SK-N-SH (cell line): ENCODE measurements at regions not wholly inside any gene's neighbourhood (a gene's known extent, or its start where the extent isn't known, plus 50 kb on each side); places are given as distances from the start of the nearest gene placed in this dataset.

ENCODE experiments used
- CTCF ChIA-PET: fragments of 300-600, 350-600 bp; formaldehyde crosslinking; extraction: SDS; loops from one replicate; lab custom pipeline; 2021; lab: Yijun Ruan, JAX
- POLR2A ChIA-PET: fragments of 350-600 bp; sonication (Branson Sonifier 250); formaldehyde crosslinking; extraction: SDS; loops from one replicate; lab custom pipeline; 2020; ENCODE audit warnings: antibody characterized with exemption, inconsistent platforms; lab: Yijun Ruan, JAX
- DNase-seq: peaks from one replicate; pipeline ENCODE4 v3.0.0; 2012
- H2AFZ ChIP-seq: fragments of 200-600 bp; sonication (generic); 2 replicates; pipeline ENCODE4 v1.8.1; 2016; ENCODE audit warnings: antibody characterized with exemption, mild to moderate bottlenecking, low read depth
- H3F3A ChIP-seq: fragments of 200-600 bp; sonication (generic); replicated peaks from 2 replicates; pipeline ENCODE3; 2016; ENCODE audit warnings: antibody characterized with exemption, mild to moderate bottlenecking; ENCODE audit not compliant: insufficient read depth
- H3K27ac ChIP-seq, 2 experiments: fragments of 200-500 bp in 1 of 2; fragments of 200-600 bp in 1 of 2; sonication (Bioruptor generic) in 1 of 2; sonication (generic), shearing (Covaris generic) in 1 of 2; 2 replicates each; pipeline versions ENCODE4 v1.5.1 to v1.6.1; 2014 to 2016; ENCODE audit warnings: low read depth in 2 of 2, inconsistent platforms in 1 of 2, low read length in 1 of 2, mild to moderate bottlenecking in 1 of 2, mixed read lengths in 1 of 2
- H3K27me3 ChIP-seq: fragments of 200-600 bp; sonication (generic), shearing (Covaris generic); 2 replicates; pipeline ENCODE4 v1.6.1; 2016; ENCODE audit warnings: mixed run types; ENCODE audit not compliant: insufficient read depth
- H3K36me3 ChIP-seq, 2 experiments: fragments of 200-500 bp in 1 of 2; fragments of 200-600 bp in 1 of 2; sonication (Bioruptor generic) in 1 of 2; sonication (generic) in 1 of 2; replicated peaks in 1 of 2; 2 replicates each; pipeline versions ENCODE3 to v1.5.1; 2014 to 2016; ENCODE audit warnings: low read length in 1 of 2, mild to moderate bottlenecking in 1 of 2; ENCODE audit not compliant: insufficient read depth in 2 of 2, control insufficient read depth in 1 of 2
- H3K4me1 ChIP-seq, 2 experiments: fragments of 200-500 bp in 1 of 2; fragments of 200-600 bp in 1 of 2; sonication (Bioruptor generic) in 1 of 2; sonication (generic), shearing (Covaris generic) in 1 of 2; 2 replicates each; pipeline versions ENCODE4 v1.5.1 to v1.6.1; 2014 to 2016; ENCODE audit warnings: low read depth in 1 of 2, low read length in 1 of 2, mixed run types in 1 of 2; ENCODE audit not compliant: insufficient read depth in 2 of 2, control insufficient read depth in 1 of 2
- H3K4me2 ChIP-seq: fragments of 200-600 bp; sonication (generic), shearing (Covaris generic); 2 replicates; pipeline ENCODE4 v1.6.1; 2017; ENCODE audit warnings: mixed run types
- H3K4me3 ChIP-seq, 2 experiments: fragments of 200-500 bp in 1 of 2; fragments of 200-600 bp in 1 of 2; sonication (Bioruptor generic) in 1 of 2; sonication (generic), shearing (Covaris generic) in 1 of 2; 2 replicates each; pipeline versions ENCODE4 v1.5.1 to v1.8.1; 2014 to 2016; ENCODE audit warnings: low read depth in 2 of 2, inconsistent platforms in 1 of 2, low read length in 1 of 2, mild to moderate bottlenecking in 1 of 2, mixed read lengths in 1 of 2, moderate library complexity in 1 of 2
- H3K79me2 ChIP-seq: fragments of 200-600 bp; sonication (generic); 2 replicates; pipeline ENCODE4 v1.8.1; 2017; ENCODE audit warnings: mild to moderate bottlenecking; ENCODE audit not compliant: insufficient read depth
- H3K9ac ChIP-seq: fragments of 200-600 bp; sonication (generic); 2 replicates; pipeline ENCODE4 v1.6.1; 2017; ENCODE audit warnings: mixed run types
- H3K9me2 ChIP-seq: fragments of 200-600 bp; sonication (generic); 2 replicates; pipeline ENCODE4 v1.6.1; 2017; ENCODE audit warnings: mixed run types
- H3K9me3 ChIP-seq: fragments of 200-600 bp; sonication (generic); 2 replicates; pipeline ENCODE4 v1.6.1; 2017; ENCODE audit warnings: mixed run types, mild to moderate bottlenecking, moderate library complexity
- H4K20me1 ChIP-seq: fragments of 200-600 bp; sonication (generic); 2 replicates; pipeline ENCODE4 v1.6.1; 2017; ENCODE audit warnings: mild to moderate bottlenecking, mixed run types; ENCODE audit not compliant: insufficient read depth
- CHD2 ChIP-seq: fragments of 150-350 bp; IDR thresholded peaks from 2 replicates; pipeline ENCODE4 v1.6.1; 2018; ENCODE audit warnings: low read length; ENCODE audit not compliant: partially characterized antibody
- ELF1 ChIP-seq: IDR thresholded peaks from 2 replicates; pipeline ENCODE4 v1.4.0; 2012
- EP300 ChIP-seq, 2 experiments: IDR thresholded peaks; 2 replicates each; pipeline versions ENCODE4 v1.4.0 to v1.6.1; 2012; ENCODE audit warnings: borderline replicate concordance in 1 of 2, low read depth in 1 of 2, low read length in 1 of 2
- EZH2phosphoT487 ChIP-seq: fragments of 200-600 bp; sonication (generic); IDR thresholded peaks from 2 replicates; pipeline ENCODE4 v1.6.1; 2017; ENCODE audit warnings: low read depth, mixed run types, mild to moderate bottlenecking, antibody characterized with exemption, moderate library complexity, borderline replicate concordance
- FOXM1 ChIP-seq: IDR thresholded peaks from 2 replicates; pipeline ENCODE4 v1.4.0; 2012; ENCODE audit warnings: low read depth, mild to moderate bottlenecking
- GABPA ChIP-seq: IDR thresholded peaks from 2 replicates; pipeline ENCODE4 v1.4.0; 2012; ENCODE audit warnings: low read depth, mild to moderate bottlenecking
- GATA2 ChIP-seq: sonication (generic); formaldehyde crosslinking; IDR thresholded peaks from 2 replicates; pipeline ENCODE4 v1.5.0; 2020; ENCODE audit warnings: mild to moderate bottlenecking, missing genetic modification reagents
- MEF2A ChIP-seq: IDR thresholded peaks from 2 replicates; pipeline ENCODE4 v1.4.0; 2012; ENCODE audit warnings: low read depth, borderline replicate concordance
- MXI1 ChIP-seq: IDR thresholded peaks from 2 replicates; pipeline ENCODE4 v1.6.1; 2012; ENCODE audit warnings: mild to moderate bottlenecking, low read depth, low read length, improper control_type of control experiment
- NFIC ChIP-seq: IDR thresholded peaks from 2 replicates; pipeline ENCODE4 v1.4.0; 2012; ENCODE audit warnings: borderline replicate concordance
- NRF1 ChIP-seq: IDR thresholded peaks from 2 replicates; pipeline ENCODE4 v1.6.1; 2012; ENCODE audit warnings: low read depth, mild to moderate bottlenecking, low read length
- POLR2AphosphoS5 ChIP-seq: IDR thresholded peaks from 2 replicates; pipeline ENCODE4 v1.6.1; 2012; ENCODE audit warnings: low read depth, low read length
- RCOR1 ChIP-seq: fragments of 150-350 bp; IDR thresholded peaks from 2 replicates; pipeline ENCODE4 v1.6.1; 2017; ENCODE audit warnings: antibody characterized with exemption, low read length
- RFX5 ChIP-seq: IDR thresholded peaks from 2 replicates; pipeline ENCODE4 v1.6.1; 2012; ENCODE audit warnings: mild to moderate bottlenecking, improper control_type of control experiment, low read length
- RXRA ChIP-seq: IDR thresholded peaks from 2 replicates; pipeline ENCODE4 v1.4.0; 2012; ENCODE audit warnings: low read depth, mild to moderate bottlenecking, borderline replicate concordance
- SIN3A ChIP-seq: IDR thresholded peaks from 2 replicates; pipeline ENCODE4 v1.6.1; 2012; ENCODE audit warnings: low read depth, mild to moderate bottlenecking, low read length, moderate library complexity, borderline replicate concordance
- SMC3 ChIP-seq: IDR thresholded peaks from 2 replicates; pipeline ENCODE4 v1.6.1; 2012; ENCODE audit warnings: low read depth, low read length, improper control_type of control experiment
- TCF12 ChIP-seq: IDR thresholded peaks from 2 replicates; pipeline ENCODE4 v1.4.0; 2012
- TEAD4 ChIP-seq: IDR thresholded peaks from 2 replicates; pipeline ENCODE4 v1.4.0; 2012; ENCODE audit warnings: mild to moderate bottlenecking, borderline replicate concordance; ENCODE audit not compliant: insufficient read depth
- WGBS: methylation state at CpG from one replicate; pipeline ENCODE4 v1.1.6; 2017; ENCODE audit warnings: low lambda C conversion rate; 5-methylcytosine and 5-hydroxymethylcytosine counted together
- TF ChIP-seq, protein P1 (sequence below): IDR thresholded peaks from 2 replicates; pipeline ENCODE4; 2012
- TF ChIP-seq, protein P2 (sequence below): IDR thresholded peaks from 2 replicates; pipeline ENCODE4 v1.4.0; 2012; ENCODE audit warnings: low read depth
- TF ChIP-seq, protein P3 (sequence below): fragments of 150-350 bp; IDR thresholded peaks from 2 replicates; pipeline ENCODE4 v1.6.1; 2016; ENCODE audit warnings: mild to moderate bottlenecking, low read depth, low read length
- TF ChIP-seq, protein P4 (sequence below): fragments of 150-350 bp; IDR thresholded peaks from 2 replicates; pipeline ENCODE4 v1.6.1; 2017; ENCODE audit warnings: antibody characterized with exemption, low read length, low read depth, borderline replicate concordance

DNA sequence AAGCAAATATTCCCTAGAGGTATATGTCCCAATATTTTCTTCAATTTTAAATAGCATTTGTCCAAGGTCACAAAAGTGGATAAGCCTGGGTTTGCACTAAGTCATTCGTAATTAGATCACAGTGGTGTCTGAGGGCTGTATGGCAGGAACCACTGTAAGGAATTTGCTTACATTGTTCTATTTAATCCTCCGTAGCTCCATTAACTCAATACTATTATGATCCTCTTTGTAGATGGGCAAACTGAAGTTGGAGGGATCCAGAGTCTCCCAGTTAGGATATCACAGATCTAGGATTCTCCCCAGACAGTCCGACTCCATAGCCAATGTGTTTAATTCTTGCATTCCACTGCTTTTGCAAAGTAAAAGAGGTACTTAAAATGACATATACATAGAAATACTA, 242.7 kb upstream of the DCAF8L1 start (continued):
- TF ChIP-seq SIN3A (no peak), MEF2A (no peak), EP300 (IDR thresholded peaks at IDR 0.05; ENCODE audit: borderline replicate concordance in 1 of 2, low read depth in 1 of 2, low read length in 1 of 2) (no peak), GATA2 (CRISPR knock-in tag) (no peak), CHD2 (no peak)
- TF ChIP-seq, all 33 proteins: peak for 0

DNA sequence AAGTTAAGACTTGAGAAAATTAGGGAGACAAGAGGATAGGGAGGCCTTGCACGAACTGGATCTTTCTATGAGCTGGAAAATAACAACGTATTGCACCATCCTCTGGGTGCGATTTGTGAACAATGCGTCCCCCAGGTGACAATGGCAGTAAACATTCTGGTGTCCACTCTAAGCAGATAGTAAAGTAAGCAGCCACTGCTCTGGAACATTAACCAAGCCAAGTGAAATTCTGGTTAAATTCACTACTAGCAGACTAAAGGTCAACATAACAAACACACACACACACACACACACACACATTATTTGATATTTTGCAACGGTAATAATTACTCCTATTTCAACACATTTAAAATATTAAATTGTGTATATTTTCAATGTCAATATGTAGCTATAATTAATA, 242.2 kb upstream of the DCAF8L1 start:
- Histone ChIP-seq H3K4me1 (no peaks in the 10 kb centered on the region), H3K79me2 (no peaks in the 10 kb centered on the region), H3K9me3 (no peaks in the 10 kb centered on the region), H3K4me2 (no peak overlapping the region), H3K9ac (no peak overlapping the region), H3K27me3 (no peaks in the 10 kb centered on the region), H3K36me3 (no peaks in the 10 kb centered on the region), H3K9me2 (no peaks in the 10 kb centered on the region), H3F3A (no peaks in the 10 kb centered on the region), H3K27ac (no peak overlapping the region), H3K4me3 (no peak overlapping the region), H4K20me1 (no peaks in the 10 kb centered on the region), H2AFZ (no peak overlapping the region)
- DNase-seq: no peak
- 4% methylated on average over 5 of the region's 5 CpGs for WGBS
- ChIA-PET POLR2A (no interaction called here), CTCF (no interaction called here)
- TF ChIP-seq, protein P1, sequence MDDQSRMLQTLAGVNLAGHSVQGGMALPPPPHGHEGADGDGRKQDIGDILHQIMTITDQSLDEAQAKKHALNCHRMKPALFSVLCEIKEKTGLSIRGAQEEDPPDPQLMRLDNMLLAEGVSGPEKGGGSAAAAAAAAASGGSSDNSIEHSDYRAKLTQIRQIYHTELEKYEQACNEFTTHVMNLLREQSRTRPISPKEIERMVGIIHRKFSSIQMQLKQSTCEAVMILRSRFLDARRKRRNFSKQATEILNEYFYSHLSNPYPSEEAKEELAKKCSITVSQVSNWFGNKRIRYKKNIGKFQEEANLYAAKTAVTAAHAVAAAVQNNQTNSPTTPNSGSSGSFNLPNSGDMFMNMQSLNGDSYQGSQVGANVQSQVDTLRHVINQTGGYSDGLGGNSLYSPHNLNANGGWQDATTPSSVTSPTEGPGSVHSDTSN: no peak
- TF ChIP-seq GABPA (no peak), SMC3 (no peak), MEF2A (no peak)

DNA sequence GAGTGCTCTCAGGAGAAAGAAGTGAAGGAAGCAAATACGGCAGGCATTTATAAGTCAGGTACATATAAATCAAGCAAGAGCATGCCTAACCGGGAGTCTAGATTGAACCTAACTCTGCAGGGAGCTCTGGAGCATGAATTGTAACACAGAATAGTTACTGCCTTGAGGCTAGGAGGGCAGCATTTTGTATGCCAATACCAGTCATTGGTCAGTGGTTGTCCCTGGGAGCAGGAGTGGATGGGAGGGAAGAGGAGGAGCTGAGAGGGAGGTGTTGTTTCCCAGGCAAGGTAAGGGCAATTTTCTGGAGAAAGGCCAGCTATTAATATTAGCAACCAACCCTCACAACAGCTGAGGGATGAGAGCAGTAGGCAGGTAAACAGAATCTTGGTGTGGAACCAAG, 224.7 kb upstream of the DCAF8L1 start:
- Histone ChIP-seq H3K4me1 (no peaks in the 10 kb centered on the region), H3K27me3 (no peaks in the 10 kb centered on the region), H3K4me2 (no peak overlapping the region), H3K4me3 (no peak overlapping the region), H3K36me3 (no peaks in the 10 kb centered on the region), H3K79me2 (no peaks in the 10 kb centered on the region), H3K27ac (no peak overlapping the region), H3K9me2 (no peaks in the 10 kb centered on the region), H4K20me1 (no peaks in the 10 kb centered on the region), H3K9ac (no peak overlapping the region), H2AFZ (no peak overlapping the region), H3F3A (no peaks in the 10 kb centered on the region), H3K9me3 (no peaks in the 10 kb centered on the region)
- 0% methylated on average over 2 of the region's 2 CpGs for WGBS
- ChIA-PET CTCF (no interaction called here), POLR2A (no interaction called here)
- DNase-seq: no peak
- TF ChIP-seq EP300 (IDR thresholded peaks at IDR 0.05; ENCODE audit: borderline replicate concordance in 1 of 2, low read depth in 1 of 2, low read length in 1 of 2): no peak
- no peak for TF ChIP-seq POLR2AphosphoS5
- TF ChIP-seq CHD2: no peak
- TF ChIP-seq NFIC: no peak
- no peak for TF ChIP-seq RXRA
- TF ChIP-seq EZH2phosphoT487: no peak
- TF ChIP-seq, protein P2, sequence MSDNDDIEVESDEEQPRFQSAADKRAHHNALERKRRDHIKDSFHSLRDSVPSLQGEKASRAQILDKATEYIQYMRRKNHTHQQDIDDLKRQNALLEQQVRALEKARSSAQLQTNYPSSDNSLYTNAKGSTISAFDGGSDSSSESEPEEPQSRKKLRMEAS: no peak
- no peak for TF ChIP-seq NRF1
- TF ChIP-seq, protein P3, sequence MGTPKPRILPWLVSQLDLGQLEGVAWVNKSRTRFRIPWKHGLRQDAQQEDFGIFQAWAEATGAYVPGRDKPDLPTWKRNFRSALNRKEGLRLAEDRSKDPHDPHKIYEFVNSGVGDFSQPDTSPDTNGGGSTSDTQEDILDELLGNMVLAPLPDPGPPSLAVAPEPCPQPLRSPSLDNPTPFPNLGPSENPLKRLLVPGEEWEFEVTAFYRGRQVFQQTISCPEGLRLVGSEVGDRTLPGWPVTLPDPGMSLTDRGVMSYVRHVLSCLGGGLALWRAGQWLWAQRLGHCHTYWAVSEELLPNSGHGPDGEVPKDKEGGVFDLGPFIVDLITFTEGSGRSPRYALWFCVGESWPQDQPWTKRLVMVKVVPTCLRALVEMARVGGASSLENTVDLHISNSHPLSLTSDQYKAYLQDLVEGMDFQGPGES: no peak
- no peak for TF ChIP-seq FOXM1
- no peak for TF ChIP-seq RFX5
- TF ChIP-seq RCOR1: no peak
- TF ChIP-seq ELF1: no peak
- no peak for TF ChIP-seq TCF12
- TF ChIP-seq TEAD4: no peak
- TF ChIP-seq MXI1: no peak
- TF ChIP-seq, protein P4, sequence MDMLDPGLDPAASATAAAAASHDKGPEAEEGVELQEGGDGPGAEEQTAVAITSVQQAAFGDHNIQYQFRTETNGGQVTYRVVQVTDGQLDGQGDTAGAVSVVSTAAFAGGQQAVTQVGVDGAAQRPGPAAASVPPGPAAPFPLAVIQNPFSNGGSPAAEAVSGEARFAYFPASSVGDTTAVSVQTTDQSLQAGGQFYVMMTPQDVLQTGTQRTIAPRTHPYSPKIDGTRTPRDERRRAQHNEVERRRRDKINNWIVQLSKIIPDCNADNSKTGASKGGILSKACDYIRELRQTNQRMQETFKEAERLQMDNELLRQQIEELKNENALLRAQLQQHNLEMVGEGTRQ: no peak
- TF ChIP-seq, protein P1: no peak
- no peak for TF ChIP-seq SMC3
- TF ChIP-seq SIN3A: no peak
